NCI-H1436 (cell line): ENCODE measurements at regions not wholly inside any gene's neighbourhood (a gene's known extent, or its start where the extent isn't known, plus 50 kb on each side); places are given as distances from the start of the nearest gene placed in this dataset.
"Not testable (repeated sequence)": the region's sequence is repeated elsewhere in the genome, so short reads cannot be mapped to it uniquely, and the experiment has no call there.

Experiments used
- DNase-seq: peaks from one replicate; lab custom pipeline; 2025; lab: John Stamatoyannopoulos, UW

DNA sequence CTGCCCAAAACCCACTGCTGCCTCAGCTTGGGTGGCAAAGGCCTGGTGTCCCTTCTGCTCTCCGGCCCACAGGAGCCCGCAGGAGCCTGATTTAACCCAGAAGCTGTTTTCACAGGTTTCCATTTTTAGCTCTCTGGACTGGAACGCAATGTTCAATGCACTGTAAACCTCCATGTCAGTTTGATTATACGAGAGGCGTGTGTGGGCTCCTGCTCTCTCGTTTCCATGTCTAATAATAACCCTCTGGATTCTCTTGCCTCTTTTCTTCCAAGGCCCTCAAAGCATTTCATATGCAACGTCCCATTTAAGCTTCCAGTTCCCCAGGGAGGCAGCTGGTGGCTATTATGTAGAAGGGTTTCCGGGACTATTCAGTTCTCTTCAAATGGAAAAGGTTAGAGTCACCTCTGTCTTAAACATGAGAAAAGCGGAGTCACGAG is 161.1 kb downstream of the SUDS3 start:
- DNase-seq: peak; percentile 10

DNA sequence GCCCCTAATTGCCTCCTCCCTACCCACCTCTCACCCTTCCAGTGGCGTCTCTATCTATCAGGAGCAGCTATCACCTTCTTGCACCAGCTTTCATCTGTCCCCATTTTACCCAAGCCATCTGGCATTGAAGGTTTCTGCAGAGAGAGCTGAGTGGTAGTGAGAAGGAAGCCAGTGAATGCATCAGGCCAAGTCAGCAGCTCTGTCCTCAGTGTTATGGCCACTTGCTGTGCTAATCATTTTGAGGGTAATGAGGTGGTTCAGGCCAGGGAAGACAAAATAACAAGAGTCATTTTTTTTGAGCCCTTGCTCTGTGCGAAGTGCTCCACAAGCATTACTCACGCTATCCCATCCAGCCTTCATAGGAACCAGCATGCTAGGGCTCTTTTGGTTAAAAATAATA is 164.7 kb downstream of the SUDS3 start:
- DNase-seq: no peak

DNA sequence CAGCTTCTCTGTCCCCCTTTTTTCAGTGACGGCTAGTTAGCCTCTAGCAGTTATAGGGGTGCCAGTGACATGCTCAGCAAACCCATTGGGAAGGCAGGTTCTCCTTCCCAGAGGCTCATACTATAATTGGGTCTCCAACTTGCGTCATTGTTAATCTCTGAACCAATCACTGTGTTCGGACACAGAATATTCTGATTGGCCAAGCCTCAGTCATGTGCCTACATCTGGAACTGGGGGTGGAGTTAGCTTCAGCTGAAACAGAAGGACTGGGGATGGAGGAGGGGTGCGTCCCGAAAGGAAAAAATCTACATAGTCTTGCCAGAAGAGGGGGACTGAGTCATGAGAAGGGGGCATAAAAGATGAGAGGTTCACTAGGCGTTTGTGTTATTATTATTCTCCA is 165.6 kb downstream of the SUDS3 start:
- no peak for DNase-seq

DNA sequence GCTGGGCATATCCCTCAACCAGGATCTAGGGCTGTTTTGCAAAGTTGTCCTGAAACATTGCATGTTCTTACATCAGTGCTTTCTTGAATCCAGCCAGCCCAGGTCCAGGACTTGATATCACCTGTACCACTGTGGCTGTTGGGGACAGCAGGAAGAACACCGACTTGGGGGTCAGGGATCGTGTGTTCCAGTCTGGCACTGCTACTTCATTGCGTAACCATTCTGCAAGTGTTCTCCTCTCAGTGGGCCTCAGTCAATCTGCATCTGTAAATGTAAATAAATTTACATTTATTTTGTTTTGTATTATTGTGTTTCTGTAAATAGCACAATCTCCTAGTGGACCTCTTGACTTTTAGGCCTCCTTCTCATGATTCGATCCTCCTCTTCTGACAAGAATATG is 167.3 kb downstream of the SUDS3 start:
- no peak for DNase-seq

DNA sequence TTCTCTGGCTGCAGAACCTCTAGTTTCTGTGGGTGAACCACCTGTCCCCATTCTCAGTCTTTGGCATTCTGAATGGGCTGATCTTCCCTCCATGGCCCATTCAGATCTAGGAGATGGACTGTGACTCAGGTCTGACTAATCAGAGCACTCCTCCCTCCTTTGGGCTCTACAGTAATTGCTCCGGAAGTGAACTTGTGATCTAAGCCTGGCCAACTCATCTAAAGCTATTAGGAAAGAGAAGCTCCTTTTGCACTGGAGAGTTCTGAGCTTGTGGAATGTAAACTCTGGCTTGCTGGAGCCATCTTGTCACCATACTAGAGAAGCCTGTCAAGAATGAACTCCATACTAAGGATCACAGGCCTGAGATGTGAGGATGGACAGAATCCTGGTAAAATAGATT is 168.2 kb downstream of the SUDS3 start:
- no peak for DNase-seq

DNA sequence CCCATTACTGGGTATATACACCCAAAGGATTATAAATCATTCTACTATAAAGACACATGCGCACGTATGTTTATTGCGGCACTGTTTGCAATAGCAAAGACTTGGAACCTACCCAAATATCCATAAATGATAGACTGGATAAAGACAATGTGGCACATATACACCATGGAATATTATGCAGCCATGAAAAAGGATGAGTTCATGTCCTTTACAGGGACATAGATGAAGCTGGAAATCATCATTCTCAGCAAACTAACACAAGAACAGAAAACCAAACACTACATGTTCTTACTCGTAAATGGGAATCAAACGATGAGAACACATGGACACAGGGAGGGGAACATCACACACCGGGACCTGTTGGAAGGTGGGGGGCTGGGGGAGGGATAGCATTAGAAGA is 171.3 kb downstream of the SUDS3 start:
- DNase-seq: not testable (repeated sequence)

DNA sequence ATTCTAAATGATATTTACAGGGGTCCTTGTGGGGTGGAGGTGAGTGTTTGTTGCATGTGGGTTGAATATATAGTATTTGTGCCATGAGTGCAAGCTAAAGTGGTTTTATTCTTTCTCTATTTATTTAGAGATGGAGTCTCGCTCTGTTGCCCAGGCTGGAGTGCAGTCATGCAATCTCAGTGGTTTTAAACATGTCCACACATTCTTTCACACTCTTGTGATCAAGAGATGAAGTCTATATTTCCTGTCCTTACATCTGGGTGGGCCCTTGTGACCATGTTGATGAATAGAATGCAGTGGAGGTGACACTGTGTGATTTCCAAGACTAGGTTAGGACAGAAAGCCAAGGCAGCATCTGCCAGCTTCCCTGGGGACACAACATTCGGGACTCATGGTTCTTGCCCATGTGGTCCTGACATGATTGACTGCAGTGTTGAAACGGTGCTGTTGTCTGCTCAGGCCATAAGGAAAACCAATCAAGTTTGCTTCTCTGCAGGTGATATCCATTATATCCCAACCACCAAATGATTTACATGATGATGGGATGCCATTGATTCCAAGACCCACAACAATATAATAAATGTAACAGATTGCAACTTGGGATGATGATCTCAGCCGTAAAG is 172.6 kb downstream of the SUDS3 start:
- no peak for DNase-seq

DNA sequence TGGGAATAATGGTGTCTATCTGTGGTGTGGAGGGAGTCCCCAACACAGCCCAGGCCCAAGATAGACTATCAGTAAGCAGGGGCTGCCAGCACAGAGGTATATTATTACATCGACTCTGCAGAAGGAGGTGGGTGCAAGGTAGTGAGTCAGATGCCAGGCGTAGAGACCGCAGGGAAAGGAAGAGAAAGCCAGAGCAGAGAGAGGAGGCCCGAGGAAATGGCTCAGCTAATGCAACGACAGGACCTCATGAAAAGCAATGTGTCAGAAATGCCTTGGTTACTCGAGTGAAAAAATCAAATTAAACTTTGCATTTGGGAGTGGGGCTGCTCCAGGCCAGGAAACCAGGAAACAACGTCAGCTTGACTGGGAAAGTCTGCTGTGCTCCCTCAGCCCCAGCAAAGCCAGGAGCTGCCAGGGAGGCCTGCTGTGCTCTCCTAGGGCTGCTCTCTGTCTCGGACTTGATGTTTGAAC is 173.2 kb downstream of the SUDS3 start:
- DNase-seq: no peak

DNA sequence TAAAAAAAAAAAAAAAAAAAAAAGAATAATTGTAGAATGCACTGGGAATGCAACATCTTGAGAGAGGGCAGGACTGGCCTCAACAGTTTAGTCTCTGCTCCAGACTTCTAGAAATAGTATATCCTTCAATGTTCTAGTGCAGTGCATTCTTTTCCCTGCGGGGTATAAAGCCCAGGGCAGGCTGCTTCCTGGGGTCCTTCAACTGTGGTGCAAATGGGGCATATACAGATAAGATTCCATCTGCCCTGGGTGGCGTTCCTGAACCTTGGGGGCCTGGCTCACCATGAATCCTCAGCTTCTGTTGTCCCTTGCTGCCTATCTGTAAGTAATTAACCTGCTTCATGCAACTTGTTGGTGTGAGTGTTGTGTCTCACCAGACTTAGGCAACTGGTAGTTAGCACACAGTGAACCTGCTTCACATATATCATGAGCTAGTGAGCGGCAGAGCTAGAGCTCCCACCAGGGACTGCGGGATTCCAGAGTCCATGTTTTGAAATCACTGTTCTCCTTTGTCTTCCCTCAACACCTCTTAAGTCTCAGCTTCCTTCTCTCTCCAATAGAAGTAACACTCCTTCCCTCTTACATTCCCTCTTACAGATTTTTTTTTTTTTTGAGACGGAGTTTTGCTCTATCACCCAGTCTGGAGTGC is 177.6 kb downstream of the SUDS3 start:
- DNase-seq: no peak

DNA sequence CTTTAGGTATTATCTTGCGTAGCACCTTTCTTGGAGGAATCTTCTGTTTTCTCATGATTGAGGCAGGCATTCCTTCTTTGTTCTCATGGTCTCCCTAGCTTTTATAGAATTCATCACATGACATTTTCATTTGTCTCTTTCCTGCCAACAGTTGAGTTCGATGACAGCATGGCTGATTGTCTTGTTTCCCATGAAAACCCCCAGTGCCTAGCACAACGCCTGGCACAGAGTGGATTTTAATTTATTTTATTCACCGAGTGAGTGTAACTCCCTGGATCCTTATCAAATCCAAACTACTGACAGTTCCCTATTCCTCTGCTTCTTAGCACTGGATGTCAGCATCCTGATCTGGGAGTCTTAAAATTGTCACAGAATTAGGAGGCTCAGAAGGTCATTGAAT is 182.6 kb downstream of the SUDS3 start:
- no peak for DNase-seq

DNA sequence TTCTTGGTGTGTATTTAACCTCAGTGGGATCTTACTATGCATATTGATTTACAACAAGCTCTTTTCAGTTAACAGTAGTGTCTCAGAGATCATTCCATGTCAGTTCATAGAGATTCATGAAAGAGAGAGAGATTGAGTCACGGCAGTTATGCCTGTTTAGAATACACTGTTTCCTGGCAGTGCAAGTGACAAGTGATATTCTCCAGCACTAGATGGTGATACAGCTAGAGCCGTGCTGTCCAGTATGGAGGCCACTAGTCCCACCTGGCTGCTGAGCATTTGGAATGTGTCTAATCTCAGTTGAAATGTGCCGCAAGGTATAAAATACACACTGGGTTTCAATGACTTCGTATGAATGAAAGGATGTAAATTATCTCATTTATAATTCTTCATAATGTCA is 184.4 kb downstream of the SUDS3 start:
- DNase-seq: no peak

DNA sequence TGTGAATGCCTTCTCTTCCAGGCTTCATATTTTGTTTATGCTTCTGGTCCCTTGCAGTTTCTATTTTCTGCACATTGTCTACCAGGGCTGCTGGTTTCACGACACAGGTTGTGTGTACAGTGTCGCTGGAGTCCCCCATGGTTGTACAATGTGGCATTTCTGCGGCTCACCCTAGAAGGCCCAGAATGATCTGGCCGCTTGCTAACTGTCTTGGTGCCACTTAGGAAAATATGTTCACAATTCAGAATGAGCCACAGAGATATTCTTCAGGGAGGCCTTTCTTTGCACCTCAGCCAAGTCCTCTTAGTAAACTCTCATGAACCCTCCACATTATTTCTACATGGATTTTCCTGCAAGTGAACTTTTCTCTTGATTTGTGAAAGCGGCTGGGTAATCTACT is 195.4 kb downstream of the SUDS3 start:
- no peak for DNase-seq

DNA sequence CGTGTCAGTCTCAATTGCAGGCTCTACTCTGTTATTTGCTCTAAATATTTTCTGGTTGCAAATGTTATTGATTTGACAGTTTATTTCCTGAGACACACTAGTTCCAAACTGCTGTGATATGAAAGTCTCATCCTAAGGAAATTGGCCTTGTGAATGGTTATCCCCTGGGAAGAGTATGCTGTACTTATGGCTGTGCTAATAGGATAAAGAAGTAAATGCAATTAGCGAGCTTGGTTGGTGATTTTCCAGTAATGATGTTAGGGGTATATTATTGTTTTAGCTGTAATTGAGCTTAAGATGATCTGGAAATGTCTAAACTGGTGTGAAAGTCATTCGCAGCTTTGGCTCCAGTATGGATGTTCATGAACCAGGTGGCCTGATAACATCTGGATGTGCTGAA is 197.9 kb downstream of the SUDS3 start:
- no peak for DNase-seq

DNA sequence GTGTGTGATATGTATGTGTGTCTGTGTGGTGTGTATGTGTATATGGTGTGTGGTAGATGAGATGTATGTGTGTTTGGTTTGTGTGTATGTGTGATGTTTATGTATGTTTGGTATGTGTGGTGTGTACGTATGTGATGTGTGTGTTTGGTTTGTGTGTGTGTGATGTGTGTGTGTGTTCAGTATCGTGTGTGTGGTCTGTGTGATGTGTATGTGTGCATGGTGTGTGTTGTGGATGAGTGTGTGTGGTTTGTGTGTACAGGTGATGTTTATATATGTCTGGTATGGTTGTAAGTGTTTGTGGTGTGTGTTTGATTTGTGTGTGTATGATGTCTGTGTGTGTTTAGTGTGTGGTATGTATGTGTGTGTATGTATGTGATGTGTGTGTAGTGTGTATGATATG is 199.4 kb downstream of the SUDS3 start:
- no peak for DNase-seq

DNA sequence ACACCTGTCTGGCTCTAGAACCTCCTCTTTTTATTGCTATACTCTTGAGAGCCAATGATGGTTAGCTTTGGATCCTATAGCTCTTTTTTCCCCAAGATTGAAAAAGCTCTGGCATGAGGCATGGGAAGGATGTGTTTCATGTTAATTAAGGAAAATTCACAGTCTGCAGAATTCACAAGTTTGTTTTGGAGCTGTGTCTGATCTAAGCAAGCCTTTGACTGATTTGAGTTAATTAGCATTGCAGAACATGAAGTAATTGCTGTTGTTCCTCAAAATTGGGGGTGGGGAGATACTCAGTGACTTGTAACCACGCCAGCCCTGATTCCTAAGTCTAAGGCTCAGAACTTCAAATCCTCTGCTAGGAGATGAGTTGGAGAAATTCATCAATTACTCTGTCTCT is 205.0 kb downstream of the SUDS3 start:
- DNase-seq: no peak

DNA sequence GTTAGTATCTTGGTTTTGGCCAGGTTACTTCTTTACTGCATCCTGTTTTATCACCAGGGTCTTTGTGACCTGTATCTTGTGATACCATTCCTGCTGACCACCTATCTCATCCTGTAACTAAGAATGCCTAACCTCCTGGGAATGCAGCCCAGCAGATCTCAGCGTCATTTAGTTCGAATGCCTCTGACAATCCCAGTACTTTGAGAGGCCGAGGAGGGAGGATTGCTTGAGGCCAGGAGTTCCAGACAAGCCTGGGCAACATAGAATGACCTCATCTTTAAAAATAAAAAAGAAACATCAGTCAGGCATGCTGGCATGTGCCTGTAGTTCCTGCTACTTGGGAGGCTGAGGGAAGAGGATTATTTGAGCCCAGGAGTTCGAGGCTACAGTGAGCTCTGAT is 206.5 kb downstream of the SUDS3 start:
- DNase-seq: no peak

DNA sequence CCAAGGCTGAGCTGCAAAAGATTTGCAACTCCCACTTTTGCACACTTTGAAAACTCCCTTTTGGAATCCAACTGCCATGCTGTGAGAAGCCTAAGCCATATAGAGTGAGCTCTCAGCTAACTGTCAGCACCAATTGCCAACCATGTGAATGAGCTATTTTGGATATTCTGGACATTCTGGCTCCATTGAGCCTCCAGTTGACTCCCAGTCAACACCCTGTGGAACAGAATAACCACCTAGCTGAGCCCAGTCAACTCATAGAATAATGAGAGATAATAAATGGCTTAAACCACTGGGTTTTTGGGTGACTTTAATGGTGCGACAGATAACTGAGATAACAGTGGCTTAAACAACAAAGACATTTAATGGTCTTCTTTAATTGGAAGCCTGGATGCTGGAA is 210.1 kb downstream of the SUDS3 start:
- DNase-seq: no peak

DNA sequence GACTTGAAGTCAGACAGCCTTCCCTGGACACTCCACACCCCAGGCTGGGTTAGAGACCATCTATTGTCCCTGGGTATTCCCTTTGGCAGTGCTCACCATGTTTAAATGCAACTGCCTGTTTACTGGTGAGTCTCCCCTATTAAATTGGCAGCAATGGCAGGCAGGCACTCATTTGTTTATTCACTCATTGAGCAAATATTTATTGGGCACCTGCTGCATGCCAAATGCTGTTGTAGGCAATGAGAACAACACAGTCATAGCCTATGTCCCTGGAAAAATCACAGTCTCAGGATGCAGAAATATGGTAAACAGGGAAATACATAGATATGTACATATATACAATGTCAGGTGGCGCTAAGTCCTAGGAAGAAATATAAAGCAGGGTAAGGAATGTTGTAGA is 212.8 kb downstream of the SUDS3 start:
- no peak for DNase-seq

DNA sequence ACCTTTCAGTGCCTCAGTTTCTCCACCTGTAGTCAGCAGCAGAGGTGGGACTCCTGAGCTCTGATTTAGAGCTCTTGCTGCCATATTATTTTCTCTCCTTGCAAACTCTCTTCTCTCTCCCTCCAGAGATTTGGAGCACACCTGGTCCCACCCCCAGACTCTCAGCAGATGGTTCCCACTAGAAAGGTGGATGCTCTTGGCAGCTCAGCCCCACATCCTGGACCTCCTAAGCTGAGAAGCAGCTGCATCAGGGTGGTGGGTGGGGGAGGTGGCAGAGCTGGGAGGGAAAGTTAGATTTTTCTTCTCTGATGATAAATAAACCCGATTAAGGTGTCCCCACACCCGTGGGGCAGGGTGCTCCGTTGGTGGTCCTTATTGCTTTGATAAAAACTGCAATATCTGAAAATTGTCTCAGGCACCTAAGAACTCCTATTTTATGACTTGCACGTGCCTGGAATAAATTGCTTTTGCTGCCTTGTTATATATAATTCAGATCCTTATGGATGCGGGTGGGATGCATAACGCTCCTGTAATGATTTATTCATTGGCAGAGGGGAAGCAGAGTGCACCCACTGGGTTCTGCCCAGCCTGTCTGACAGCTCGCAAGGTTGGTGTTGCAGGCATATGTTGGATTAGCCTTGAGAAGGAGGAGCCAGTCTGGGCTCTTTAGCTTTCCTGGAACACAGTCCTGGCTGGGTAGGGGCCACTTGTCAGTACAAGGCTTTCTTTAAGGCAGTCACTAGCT is 214.2 kb downstream of the SUDS3 start:
- no peak for DNase-seq

DNA sequence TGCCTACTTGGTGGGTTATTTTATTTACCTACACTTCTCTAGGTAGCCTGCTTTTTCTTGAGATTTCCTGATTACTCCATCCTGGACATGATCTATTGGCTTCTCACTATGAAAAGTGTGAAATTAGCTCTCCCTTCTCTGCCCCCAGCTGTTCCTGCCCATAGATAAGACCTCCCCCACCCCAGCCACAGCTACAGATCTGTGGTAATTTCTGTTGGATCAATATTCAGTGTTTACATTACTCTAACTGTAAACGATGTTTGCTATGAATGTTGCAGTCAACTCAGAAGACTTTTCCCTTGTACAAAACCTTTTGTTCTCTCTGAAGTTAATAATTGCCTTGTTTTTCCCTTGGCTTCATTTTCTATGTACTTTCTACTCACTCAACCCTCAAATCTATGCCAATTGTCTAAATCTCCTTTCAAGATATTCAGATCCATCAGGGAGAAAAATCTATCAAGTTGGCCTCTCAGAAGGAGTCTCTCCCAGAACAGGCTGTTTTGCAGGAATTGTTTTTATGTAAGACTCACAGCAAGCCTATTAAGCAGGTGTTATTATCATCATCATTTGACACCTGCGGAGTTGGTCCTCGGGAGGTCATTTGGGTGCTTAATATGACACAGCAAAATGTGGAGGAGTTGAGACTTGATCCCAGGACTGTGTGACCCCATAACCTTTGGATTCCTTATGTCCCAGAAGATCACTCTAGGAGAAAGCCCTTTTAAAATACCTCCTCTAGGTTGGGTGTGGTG is 227.4 kb downstream of the SUDS3 start:
- no peak for DNase-seq

DNA sequence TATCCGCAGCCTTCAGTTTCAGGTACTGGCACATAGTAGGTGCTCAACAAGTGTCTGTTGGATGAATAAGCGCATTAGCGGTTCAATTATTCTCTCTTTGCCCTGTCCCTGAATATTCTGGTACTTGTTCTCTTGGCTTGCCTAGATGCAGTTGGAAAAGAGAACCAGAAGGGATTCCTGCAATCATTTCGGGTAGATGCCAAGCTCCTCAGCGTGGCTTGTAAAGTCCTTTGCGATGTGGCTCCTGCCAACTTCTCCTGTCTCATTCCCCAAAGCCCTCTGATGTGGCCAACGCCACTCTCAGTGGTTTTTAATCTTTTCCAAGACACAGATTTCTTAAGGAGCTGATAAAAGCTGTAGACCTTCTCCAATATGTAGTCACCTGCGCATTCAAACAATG is 230.3 kb downstream of the SUDS3 start:
- no peak for DNase-seq

DNA sequence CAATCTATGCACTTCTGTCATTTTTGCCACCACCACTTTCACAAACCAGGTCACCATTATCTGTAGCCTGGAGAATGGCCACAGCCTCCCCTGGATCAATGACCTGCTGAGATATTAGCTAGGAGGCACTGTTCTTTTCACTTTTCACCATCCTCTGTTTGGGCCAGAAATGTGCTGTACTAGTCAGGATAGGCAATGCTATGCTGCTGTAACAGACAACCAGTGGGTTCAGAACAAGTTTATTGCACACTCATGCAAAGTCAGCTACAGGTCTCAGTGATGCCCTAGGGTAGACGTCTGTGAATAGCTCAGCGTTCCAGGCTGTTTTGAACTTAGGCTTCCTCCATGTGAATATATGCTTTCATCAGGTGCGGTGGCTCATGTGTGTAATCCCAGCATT is 231.5 kb downstream of the SUDS3 start:
- no peak for DNase-seq
